ENCODE measurements at regions not wholly inside any gene's neighbourhood (a gene's known extent, or its start where the extent isn't known, plus 50 kb on each side); places are given as distances from the start of the nearest gene placed in this dataset.
"Not testable (repeated sequence)": the region's sequence is repeated elsewhere in the genome, so short reads cannot be mapped to it uniquely, and the experiment has no call there.

DNA sequence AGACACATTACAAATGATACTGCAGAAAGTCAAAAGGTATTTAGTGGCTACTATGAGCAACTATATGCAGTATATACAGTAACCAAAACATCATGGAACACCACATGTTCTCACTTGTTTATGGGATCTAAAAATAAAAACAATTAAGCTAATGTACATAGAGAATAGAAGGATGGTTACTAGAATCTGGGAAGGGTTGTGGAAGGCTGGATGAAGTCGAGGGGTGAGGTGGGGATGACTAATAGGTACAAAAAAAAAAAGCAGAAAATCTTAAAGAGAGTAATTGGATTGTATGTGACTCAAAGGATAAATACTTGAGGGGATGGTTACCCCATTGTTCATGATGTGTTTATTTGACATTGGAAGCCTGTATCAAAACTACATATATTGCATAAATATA lies 848.8 kb upstream of the GBE1 start:
- ChIA-PET CTCF (no interaction called here), POLR2A (ENCODE audit: low non-redundant PET) (no interaction called here)
- no peak overlapping the region for H3K27ac ChIP-seq
- no peak for TF ChIP-seq CTCF (conservative IDR thresholded peaks at IDR 0.05; ENCODE audit: low read depth)
- peak; percentile 9 for DNase-seq (ENCODE audit: low spot score)

- no peak for DNase-seq (ENCODE audit: low spot score)
- ChIA-PET POLR2A (ENCODE audit: low non-redundant PET) (no interaction called here), CTCF (no interaction called here)
- no peak overlapping the region for H3K27ac ChIP-seq
- TF ChIP-seq CTCF (conservative IDR thresholded peaks at IDR 0.05; ENCODE audit: low read depth): no peak
Measured at GRCh38 chr3:82607391-82607790, 845.9 kb upstream of the GBE1 start.

GRCh38 chr3:82596805-82597204 lies 835.4 kb upstream of the GBE1 start:
- POLR2A ChIA-PET (ENCODE audit: low non-redundant PET): no interaction called here
- DNase-seq (ENCODE audit: low spot score): no peak
- no peak overlapping the region for H3K27ac ChIP-seq
- CTCF ChIA-PET: no interaction called here
- TF ChIP-seq CTCF (conservative IDR thresholded peaks at IDR 0.05; ENCODE audit: low read depth): no peak

DNA sequence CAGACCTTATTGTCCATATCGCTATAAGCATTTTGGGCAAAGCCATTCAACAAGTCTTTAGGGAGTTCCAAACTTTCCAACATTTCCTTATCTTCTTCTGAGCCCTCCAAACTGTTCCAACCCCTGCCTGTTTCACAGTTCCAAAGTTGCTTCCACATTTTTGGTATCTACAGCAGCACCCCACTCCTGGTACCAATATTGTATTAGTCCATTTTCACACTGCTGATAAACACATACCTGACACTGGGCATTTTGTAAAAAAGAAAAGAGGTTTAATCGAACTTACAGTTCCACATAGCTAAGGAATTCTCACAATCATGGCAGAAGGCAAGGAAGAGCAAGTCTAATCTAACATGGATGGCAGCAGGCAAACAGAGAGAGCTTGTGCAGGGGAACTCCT lies 834.1 kb upstream of the GBE1 start:
- DNase-seq (ENCODE audit: low spot score): no peak
- no peak for TF ChIP-seq CTCF (conservative IDR thresholded peaks at IDR 0.05; ENCODE audit: low read depth)
- ChIA-PET POLR2A (ENCODE audit: low non-redundant PET) (no interaction called here), CTCF (no interaction called here)
- no peak overlapping the region for H3K27ac ChIP-seq

- H3K27ac ChIP-seq: no peak overlapping the region
- DNase-seq (ENCODE audit: low spot score): no peak
- CTCF ChIA-PET: no interaction called here
- no peak for TF ChIP-seq CTCF (conservative IDR thresholded peaks at IDR 0.05; ENCODE audit: low read depth)
- POLR2A ChIA-PET (ENCODE audit: low non-redundant PET): no interaction called here
Measured at GRCh38 chr3:82587174-82587573, 825.7 kb upstream of the GBE1 start.

DNA sequence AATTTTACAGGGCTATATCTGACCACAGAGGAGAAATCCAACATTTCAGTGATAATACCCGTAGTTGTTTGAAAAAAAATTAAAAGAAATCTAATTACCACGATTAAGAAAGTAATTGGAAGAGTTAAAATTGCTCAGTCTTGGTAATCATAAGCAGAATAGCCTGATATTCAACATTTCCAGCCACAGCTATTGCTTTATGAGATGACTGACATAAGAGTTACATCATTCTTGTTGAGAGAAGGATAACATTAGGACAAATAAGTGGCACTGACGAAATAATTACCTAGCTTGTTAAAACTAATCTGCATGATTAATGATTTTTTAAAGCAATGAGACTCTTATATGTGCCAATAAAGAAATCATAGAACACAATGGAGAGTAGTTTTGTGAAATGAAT lies 825.0 kb upstream of the GBE1 start:
- no peak for TF ChIP-seq CTCF (conservative IDR thresholded peaks at IDR 0.05; ENCODE audit: low read depth)
- ChIA-PET POLR2A (ENCODE audit: low non-redundant PET) (no interaction called here), CTCF (no interaction called here)
- DNase-seq (ENCODE audit: low spot score): no peak
- H3K27ac ChIP-seq: no peak overlapping the region

DNA sequence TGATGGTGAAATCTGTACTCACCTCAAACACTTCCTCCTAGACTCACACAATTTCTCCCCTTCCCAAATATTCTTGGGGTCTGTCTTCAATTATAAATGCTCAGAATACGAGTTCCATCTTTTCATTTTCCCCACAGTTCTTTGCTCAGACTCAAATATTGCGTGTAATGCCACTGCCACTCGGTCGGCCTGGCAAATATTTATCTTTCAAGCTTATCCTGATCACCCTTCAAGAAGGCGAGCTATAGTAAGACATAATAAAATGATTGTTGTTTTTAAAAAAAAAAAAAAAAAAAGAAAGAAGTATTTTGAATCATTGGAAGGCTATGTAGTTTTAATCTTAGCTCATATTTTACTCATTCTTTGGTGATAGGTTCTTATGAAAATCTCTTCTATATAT lies 824.6 kb upstream of the GBE1 start:
- H3K27ac ChIP-seq; POLR2A ChIA-PET (ENCODE audit: low non-redundant PET); DNase-seq (ENCODE audit: low spot score); CTCF ChIA-PET: not testable (repeated sequence)

DNA sequence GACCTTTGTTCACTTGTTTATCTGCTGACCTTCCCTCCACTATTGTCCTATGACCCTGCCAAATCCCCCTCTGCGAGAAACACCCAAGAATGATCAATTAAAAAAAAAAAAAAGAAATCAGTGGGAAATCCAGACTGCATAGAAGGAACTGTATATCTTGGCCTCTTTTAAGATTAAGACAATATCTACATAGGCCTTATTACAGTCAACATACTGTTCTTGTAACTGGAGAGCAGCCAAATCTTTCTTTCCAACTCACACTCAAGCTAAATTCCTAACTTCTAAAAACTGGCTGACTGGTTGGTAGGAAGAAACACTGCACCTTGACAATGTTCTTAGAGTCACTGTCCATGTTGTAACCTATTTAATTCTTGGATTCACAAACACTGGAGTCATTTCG lies 824.1 kb upstream of the GBE1 start:
- POLR2A ChIA-PET (ENCODE audit: low non-redundant PET); CTCF ChIA-PET; DNase-seq (ENCODE audit: low spot score); H3K27ac ChIP-seq: not testable (repeated sequence)

DNA sequence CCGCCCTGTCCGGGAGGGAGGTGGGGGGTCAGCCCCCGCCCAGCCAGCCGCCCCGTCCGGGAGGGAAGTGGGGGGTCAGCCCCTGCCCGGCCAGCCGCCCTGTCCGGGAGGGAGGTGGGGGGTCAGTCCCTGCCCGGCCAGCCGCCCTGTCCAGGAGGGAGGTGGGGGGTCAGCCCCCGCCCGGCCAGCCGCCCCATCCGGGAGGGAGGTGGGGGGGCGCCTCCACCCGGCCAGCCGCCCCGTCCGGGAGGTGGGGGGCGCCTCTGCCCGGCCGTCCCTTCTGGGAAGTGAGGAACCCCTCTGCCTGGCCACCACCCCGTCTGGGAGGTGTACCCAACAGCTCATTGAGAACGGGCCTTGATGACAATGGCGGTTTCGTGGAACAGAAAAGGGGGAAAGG lies 823.4 kb upstream of the GBE1 start:
- CTCF ChIA-PET; H3K27ac ChIP-seq; DNase-seq (ENCODE audit: low spot score); POLR2A ChIA-PET (ENCODE audit: low non-redundant PET): not testable (repeated sequence)

DNA sequence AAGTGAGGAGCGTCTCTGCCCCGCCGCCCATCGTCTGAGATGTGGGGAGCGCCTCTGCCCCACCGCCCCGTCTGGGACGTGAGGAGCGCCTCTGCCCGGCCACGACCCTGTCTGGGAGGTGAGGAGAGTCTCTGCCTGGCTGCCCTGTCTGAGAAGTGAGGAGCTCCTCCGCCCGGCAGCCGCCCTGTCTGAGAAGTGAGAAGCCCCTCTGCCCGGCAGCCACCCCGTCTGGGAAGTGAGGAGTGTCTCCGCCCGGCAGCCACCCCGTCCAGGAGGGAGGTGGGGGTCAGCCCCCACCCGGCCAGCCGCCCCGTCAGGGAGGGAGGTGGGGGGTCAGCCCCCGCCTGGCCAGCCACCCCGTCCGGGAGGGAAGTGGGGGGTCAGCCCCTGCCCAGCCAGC lies 823.0 kb upstream of the GBE1 start:
- H3K27ac ChIP-seq; CTCF ChIA-PET; POLR2A ChIA-PET (ENCODE audit: low non-redundant PET); DNase-seq (ENCODE audit: low spot score): not testable (repeated sequence)

All from RWPE1 (cell line).